ENCODE measurements at regions not wholly inside any gene's neighbourhood (a gene's known extent, or its start where the extent isn't known, plus 50 kb on each side); places are given as distances from the start of the nearest gene placed in this dataset.
"Not testable (repeated sequence)": the region's sequence is repeated elsewhere in the genome, so short reads cannot be mapped to it uniquely, and the experiment has no call there.

DNA sequence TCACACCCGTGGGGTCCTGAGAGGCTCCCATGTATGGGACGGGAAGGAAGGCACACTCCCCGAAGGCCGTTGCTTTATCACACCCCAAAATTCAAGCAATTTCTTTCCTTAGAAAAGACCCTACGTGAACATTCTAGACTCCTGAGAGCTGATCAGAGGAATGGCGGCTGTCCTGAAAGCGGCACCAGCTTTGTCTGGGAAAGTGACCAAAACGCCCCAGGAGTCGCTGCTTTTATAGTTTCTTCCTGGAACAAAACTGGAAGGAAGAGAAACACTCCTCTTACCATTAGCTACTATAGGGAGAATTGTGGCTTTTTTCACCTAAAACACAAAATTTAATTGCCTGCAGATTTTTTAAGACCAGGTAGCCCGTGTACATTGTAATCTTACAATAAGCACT is 261.8 kb upstream of the RNF32 start:
- no peak for DNase-seq

DNA sequence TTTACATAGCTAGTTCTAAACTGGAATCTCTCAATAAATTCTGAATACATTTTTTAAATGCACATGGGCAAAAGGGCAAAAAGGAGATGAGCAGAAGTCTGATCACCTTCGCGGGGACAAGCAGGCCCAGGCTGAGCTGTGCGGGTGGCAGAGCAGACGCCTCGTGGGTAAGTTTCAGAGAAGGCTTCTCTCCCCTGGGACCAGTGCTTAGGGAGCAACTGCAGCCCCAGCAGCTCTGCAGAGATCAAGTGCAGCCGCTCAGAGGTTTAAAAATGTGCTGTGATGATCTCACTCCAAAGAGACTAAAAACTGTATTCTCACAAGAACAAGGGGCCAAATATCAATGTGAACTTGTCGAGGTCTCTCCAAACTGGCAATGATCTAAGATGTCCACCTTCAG is 264.3 kb upstream of the RNF32 start:
- DNase-seq: no peak

DNA sequence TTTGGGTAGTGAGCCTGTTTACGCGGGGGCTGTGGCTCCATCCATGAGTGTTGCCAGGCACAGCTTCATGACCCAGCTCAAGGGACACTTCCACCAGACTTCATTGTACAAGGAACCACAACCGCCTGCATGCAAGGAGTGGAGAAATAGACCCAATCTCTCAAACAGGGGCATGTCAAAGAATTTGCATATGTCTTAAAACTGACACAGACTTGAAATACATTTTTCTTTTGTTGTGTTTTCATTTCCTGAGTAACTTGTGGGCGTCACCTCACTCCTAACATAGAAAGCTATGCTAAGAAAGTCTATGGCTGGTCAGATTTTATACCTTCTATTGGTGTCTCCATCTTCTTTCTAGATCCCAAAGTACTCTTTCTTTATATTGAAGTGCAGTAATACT is 266.2 kb upstream of the RNF32 start:
- no peak for DNase-seq

DNA sequence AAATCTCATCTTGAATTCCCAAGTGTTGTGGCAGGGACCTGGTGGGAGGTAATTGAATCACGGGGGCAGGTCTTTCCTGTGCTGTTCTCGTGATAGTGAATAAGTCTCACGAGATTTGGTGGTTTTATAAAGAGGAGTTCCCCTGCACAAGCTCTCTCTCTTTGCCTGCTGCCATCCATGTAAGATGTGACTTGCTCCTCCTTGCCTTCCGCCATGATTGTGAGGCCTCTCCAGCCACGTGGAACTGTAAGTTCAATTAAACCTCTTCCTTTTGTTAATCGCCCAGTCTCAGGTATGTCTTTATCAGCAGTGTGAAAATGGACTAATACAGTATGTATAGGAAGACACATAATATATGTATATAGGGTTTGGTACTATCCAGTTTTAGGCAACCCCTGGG is 270.6 kb upstream of the RNF32 start:
- DNase-seq: not testable (repeated sequence)

DNA sequence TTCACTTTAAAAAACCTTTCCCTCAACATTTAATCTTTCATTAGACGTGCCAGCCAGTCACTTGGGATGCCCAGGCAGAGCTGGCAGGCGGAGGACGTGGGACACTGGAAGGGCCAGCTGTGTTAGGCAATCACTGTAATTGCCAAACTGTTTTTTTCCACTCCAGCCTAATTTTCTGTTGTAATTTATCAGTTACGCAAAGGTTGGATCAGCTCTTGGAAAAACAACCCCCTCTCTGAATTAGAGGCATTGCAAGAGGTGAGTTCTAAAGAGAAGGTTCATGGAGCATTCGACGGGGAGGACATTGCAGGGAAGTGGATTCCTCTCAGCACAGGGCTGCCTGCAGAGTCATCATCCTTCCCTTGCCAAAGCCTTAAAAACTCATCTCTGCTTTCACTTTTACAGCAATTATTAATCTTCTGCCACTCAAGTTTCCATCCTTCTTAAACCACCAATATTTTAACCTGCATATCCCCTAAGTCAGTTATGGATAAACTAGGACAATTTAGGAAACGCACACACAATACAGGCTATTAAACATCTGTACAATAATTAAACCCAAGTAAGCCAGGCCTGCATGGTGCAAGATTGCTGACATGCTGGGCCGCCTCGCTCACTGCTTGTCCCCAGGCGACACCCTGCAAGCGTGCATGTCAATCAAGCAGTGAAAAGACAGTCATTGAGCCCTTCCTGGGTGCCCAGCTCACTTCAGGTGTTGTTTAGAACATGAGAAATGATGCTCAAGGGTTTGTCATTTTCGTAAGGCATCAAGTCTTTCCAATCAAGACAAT is 272.3 kb upstream of the RNF32 start:
- no peak for DNase-seq

DNA sequence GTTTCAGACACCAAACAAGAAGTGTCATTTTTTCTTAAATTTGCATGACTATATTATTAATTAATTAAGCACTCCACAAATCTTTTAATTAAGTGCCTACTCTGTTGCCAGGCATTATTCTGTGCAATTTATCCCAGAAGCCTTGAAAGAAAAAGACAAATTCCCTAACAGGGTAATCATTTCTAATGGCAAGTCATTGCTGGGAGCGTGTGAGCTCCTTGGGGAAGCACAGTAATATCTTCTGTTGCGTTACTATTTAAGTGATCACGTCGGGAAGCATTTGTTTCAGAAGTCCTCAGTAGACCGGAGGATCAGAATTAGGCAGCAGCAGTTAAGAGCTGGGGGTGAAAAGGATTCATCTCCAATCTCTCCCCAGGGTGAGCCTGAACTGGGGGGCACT is 276.8 kb upstream of the RNF32 start:
- DNase-seq: no peak

DNA sequence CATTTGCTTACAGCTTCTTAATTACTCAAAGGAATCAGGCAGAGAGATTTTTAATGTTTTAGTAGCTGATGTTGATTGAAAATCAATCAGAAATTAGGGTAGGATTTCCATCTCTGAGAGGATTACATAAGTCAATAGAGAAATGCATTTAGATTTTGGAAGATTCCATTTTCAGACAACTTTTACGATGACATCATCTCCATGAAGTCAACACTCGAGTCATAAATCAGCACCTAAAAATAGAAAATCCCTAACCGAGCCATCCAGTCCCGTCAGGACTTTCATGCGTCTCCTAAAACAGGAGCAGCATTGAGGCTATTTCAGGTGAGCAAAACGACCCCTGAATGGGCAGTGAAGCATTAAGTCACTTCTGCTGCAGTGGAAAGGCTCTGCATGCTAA is 279.7 kb upstream of the RNF32 start:
- DNase-seq: no peak

DNA sequence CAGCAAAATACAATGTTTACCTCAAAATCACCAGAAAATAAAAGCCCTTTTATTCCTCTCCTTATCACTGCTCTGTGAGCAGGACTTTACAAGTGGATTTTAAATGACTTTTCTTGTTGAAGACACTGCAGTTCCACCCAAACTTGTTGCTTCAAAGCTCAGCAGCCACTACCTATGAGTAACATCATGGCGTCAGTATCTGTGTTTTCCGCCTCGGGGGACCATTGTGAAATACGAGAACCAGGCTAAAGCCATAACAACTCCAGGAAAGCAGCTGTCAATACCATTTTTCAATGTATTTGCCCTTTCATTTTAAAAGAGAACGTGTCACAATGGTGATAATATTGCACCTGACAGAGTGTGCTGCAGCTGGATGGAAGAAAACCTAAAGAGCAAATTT is 284.0 kb upstream of the RNF32 start:
- no peak for DNase-seq

DNA sequence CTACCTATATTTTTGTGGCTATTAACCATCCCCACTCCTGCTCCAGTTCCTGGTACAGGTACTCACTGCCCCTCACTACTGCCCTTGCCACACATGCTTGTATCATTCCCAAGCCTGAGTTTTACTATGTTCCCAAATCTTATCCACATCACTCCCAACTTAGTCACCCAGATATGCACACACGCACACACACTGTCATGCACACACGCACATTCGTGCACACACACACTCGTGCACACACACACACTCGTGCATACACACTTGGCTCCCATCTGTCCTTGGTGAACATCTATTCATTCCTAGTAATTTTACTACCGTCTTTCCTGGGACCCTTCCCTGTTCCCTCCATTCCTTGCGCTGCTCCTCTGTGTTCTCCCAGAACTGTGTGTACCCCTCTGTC is 287.2 kb upstream of the RNF32 start:
- DNase-seq: no peak

DNA sequence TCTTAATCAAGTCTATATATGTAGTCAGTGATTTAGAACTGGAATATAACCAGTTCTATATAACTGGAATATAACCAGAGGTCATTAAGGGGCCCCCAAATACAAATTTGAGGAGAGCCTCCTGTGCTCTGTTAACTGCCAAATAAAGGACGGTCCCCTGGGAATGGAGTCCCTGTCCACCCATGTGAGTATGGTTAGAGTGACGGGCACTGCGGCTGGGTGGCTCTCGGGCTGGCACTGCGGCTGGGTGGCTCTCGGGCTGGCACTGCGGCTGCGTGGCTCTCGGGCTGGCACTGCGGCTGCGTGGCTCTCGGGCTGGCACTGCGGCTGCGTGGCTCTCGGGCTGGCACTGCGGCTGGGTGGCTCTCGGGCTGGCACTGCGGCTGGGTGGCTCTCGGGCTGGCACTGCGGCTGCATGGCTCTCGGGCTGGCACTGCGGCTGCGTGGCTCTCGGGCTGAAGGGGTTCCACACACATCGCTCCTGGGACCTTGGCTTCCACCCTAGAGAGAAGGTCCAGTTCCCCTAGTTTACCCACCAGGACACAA is 292.8 kb upstream of the RNF32 start:
- DNase-seq: not testable (repeated sequence)

DNA sequence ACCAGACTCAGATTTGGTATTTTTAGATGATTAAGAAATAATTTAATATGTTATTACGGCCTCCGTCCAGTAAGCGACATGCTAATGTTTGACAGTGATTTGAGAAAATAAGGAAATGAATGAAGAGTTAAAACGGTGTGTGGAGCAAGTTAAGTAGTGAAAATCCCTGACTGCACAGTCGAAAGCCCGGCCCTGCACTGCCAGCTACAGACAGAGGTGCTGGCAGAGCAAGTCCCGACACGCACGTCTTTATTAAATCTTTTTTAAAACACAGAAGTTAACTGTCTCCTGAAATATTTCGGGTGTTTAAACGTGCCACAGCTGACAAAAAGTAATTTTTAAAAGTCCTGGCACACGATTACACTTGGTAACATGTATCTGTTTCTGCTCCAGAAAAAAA is 293.4 kb upstream of the RNF32 start:
- no peak for DNase-seq

DNA sequence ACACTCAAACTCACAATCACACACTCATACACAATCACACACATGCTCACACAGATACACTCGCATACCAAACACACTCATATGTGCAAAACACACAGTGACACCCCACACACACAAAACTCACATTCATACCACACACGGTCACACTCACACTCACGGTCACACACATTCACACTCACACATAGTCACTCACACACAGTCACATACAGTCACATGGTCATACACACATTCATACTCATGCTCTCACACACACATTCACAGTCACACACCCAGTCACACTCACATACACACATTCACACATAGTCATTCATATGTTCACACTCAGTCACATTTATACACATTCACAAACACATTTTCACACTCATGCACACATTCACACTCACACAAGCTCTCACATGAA is 296.0 kb upstream of the RNF32 start:
- no peak for DNase-seq

DNA sequence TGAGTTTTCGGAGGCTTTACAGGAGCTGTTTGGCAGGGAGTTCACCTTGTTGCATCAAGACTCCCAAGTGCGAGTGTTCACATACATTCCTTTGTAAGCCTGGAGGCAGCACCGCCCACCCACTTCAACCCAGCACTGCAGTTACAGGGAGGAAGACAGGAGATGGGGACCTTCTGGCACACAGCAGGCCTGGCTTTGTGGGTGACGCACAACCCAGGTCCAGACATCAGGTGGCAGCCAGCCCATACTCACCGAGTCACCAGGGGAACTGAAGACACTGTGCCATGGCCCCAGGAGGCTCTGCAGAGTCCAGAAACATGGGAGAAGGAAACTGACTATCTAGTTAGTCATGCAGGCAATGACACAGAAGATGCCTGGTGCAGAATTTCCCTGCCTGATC is 305.9 kb upstream of the RNF32 start:
- no peak for DNase-seq

DNA sequence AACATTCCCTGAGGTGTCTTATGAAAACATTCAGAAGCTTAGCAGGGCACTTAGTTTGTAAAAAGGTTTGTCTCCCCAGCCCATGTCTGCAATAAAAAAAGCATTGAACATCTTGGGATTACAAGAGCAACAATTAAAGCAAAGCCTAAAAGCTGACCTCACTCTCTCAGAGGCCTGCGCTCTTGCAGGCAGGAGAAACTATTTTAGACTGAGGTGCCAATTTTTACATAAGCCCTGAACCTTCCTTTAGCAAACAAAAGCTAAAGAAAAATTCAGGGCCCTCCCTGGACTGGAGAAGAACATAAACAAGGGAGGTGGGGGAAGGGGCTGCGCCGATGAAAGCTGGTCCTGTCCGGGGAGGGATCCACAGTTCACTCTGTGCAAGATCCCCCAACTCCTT is 312.7 kb upstream of the RNF32 start:
- DNase-seq: no peak

DNA sequence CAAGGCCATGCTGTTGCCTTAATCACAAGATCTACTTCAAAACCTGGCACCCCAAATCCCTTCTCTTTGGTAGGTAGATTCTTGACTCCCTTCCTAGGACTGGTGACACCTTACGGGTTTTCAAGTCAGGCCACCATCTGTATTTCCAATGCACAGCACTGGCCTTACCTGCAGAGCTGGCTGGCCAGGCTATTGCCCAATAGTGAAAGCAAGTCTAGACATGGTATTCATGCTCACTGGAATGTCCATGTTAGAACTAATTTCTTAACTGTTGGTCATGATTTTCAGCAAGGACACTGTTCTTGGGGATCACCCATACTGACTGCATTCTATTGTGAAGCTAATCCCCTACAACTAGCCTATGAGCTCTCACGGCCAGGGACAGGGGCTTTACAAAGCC is 313.1 kb upstream of the RNF32 start:
- no peak for DNase-seq

DNA sequence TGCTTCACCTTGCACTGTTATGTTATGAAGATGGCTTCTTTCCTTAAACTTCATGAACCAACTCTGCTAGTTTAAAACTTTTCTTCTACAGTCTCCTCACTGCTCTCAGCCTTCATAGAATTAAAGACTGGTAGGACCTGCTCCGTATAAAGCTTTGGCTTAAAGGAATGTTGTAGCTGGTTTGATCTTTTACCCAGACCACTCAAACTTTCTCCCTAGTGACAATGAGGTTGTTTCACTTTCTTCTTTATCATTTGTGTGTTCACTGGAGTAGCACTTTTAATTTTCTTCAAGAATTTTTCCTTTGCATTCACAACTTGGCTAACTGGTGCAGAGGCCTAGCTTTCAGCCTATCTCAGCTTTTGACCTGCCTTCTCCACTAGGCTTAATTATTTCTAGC is 316.4 kb upstream of the RNF32 start:
- DNase-seq: no peak

DNA sequence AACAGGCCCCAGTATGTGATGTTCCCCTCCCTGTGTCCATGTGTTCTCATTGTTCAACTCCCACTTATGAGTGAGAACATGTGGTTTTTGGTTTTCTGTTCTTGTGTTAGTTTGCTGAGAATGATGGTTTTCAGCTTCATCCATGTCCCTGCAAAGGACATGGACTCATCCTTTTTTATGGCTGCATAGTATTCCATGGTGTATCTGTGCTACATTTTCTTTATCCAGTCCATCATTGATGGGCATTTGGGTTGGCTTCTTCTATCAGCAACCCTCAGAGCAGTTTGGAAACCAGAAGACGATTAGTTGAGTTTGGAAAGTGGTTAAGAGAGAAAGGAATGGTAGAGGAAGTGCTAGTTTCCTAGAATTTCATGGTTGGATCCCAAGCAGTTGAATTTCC is 319.1 kb upstream of the RNF32 start:
- DNase-seq: not testable (repeated sequence)

DNA sequence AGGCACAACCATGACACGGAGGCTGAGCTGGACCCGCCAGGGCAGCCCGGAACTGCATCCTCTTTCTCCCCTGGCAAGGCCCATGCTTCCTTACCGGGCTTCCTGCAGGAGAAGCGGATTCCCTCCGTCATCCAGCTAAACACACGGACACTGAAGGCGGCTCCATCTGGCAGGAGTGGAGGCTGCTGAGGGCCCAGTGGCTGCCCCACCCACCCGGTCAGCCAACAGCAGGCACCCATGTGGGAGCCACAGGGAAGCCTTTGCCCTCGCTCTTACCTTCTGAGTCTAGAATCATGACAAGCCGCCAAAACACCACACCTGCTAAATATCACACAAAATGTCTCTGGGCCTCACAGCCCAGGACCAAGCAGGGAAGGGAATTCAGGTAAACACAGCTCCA is 321.6 kb upstream of the RNF32 start:
- no peak for DNase-seq

DNA sequence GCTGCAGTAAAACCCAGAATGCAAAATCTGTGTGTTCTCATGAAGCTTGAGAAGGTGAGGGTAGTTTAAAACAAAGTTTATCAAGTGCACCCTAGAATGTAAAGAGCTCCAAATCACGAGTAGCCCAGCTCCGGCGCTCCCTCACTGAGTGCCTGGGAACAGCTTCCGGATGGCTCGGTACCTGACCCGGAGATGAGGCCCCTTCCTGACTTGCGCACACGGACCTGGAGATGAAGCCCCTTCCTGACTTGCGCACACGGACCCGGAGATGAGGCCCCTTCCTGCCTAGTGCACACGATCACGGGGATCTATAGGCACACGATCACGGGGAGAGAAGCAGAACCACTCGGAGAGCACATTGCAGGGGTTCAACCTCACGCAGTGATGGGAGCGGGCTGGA is 322.1 kb upstream of the RNF32 start:
- DNase-seq: no peak

DNA sequence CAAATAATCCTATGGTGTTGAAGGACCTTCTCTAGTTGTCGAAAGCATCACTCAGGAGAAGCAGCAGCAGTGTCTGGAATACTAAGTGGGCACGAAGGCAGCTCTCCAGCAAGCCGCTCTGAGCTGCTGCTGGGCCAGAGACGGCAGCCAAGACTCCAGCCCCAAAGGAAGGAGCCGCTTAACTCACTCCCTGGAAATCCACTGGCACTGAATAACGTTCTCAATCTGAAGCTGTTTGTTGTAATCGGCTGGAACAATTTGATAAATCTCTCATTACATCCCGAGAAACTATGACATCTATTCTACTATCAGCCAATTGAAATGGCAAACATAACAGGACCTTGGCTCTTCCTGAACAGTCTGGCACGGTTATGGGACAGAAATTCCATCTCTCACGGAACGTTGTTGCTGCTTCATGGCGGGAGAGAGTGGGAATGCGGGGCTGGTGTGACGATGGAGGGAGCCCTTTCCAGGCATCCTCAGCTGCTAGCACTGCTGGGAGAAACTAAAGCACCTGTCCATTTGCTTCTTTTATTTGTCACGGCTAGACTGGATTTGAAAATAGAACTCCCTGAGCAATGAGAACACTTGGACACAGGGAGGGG is 331.5 kb upstream of the RNF32 start:
- no peak for DNase-seq

DNA sequence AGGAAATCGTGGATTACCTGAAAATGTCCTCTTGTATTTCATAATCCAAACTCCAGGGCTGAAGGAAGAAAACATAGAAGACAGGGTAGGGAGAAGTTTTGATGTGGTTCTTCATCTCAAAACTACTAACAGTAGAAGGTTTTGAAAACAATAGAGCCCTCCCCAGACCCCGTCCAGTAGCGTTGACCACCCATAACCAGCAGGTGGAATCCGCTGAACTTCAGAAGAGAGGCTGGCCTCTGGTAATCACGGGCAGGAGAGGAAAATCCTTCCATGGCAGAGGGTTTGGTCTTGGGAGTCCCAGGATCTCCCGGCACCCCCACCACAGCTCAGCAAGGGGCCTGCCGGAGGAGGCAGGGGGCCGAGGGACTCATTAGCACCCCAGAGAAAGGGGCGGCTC is 333.4 kb upstream of the RNF32 start:
- no peak for DNase-seq

DNA sequence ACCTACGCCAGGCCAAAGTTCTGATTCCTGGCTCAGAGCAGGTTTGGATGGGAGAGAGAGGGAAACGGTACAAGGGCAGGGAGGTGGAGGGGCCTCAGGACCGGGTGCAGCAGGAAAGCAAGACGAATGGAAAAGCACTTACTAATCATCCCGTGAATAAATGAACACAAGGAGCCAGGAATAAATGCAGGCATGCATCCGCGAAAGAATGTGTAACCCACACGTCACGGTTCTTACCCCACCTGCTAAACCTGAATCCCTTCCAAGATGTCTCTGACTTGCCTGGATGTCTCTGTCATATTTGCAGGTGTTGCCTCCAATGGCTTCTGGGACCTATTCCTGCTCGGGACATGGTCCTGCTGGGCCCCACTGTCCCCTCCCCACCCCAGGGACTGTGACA is 335.2 kb upstream of the RNF32 start:
- no peak for DNase-seq

DNA sequence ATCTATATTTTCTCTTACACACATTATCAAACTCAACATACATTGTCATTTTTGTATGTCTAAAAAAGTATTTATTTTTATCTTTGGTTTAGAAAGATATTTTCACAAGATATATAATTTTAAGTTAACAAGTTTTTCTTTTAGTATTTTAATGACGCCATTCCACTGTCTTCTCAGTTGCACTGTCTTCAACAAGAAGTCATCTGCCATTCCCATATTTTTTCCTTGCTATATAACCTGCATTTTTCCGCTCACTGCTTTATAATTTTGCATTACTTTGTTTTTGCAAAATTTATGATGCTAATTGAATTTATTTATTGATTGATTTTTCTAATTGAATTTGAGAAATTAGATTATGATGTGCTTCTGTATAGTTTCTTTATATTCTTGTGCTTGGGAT is 357.8 kb upstream of the RNF32 start:
- no peak for DNase-seq

DNA sequence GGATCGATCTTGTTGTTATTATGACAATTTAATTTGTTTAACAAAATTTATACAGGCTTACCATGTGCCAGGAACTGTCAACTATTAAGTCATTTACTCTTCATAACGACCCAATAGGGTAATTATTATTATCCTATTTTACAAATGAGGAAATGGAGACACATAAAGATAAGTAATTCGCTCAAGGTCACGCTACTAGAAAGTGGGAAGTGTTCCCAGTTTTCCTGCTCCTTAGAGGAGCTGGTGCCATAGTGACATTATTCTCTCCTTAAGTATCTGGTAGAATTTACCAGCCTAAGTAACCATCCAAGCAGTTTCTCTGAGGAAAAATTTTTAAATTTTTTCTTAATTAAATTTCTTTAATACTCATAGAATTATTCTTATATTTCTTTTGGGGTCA is 360.9 kb upstream of the RNF32 start:
- DNase-seq: no peak

DNA sequence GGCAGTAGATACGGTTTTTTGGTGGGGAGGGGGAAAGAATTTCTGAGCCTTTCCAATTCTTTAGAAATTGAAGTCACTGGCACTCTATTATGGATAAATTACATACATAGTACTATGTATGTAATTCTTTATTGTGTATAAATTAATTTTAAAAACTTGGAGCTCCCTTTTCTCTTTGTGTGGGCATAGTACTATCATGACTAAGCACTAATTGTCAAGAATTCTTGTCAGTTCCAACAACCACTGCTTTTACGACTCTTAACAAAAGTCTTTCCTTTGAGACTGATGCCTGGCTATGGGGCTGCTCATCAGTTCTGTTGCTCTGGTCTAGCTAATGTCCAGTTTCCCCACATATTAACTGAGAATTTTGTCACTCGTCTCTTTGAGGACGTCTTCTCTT is 365.3 kb upstream of the RNF32 start:
- DNase-seq: no peak
